ENCODE measurements at regions not wholly inside any gene's neighbourhood (a gene's known extent, or its start where the extent isn't known, plus 50 kb on each side); places are given as distances from the start of the nearest gene placed in this dataset.

DNA sequence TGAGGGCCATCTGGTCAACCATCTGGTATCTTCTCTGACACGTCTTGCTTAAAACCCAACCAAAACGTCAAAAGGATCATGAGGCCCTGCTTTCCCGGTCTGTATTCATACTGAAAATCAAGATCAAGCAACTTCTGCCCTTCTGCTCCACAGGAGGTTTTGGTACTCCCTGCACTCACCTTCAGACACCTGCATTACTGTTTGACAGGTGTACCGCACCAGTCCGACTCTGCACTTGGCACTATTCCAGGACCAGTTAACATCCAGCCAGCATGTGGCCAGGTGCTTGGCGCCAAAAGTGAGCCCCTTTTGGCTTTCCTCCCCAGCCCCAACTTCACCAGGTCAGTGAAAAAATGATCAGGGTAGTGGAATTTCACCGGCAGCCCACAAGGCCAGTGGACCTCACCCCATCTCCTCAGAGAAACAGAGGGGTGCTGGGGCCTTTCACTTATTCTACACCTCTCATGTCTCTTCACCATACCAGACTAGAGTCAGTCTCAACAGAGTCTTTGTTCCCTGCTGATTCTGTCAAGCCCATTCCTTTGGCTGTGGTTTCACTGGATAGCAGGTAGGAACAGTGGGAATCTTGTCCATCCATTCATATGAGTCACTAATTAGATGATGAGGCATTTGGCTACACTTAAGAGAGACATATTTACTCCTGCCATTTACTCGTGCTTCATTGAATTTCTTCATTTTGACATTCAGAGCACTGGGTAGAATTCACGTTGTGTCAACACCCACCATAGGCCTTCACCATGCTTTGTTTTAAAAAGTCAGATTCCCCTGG, 85.3 kb downstream of the ZNF726 start:
- no peak for ATAC-seq
- H3K4me3 Mint-ChIP-seq: no peak overlapping the region

GRCh38 chr19:24000656-24001055, 86.0 kb downstream of the ZNF726 start:
- Histone ChIP-seq H3K9me3 (ENCODE audit: control insufficient read depth in 2 of 3, low read length in 3 of 3) (peaks cover 0 to 13% (median 0%) of the 10 kb centered on the region in 3 experiments), H3K27me3 (ENCODE audit: control insufficient read depth in 2 of 2, insufficient read depth in 2 of 2, low read length in 2 of 2) (no peaks in the 10 kb centered on the region), H3K4me3 (ENCODE audit: low read length) (no peak overlapping the region), H3K27ac (ENCODE audit: low read depth, low read length) (no peak overlapping the region), H3K4me1 (ENCODE audit: control insufficient read depth in 2 of 2, insufficient read depth in 2 of 2, low read length in 2 of 2) (no peaks in the 10 kb centered on the region), H3K36me3 (ENCODE audit: control insufficient read depth in 2 of 3, insufficient read depth in 3 of 3, low read length in 3 of 3) (no peaks in the 10 kb centered on the region)
- ChIA-PET CTCF (no interaction called here), POLR2A (no interaction called here)
- Mint-ChIP-seq H3K4me3 (no peak overlapping the region), H3K9me3 (peaks cover 5 to 63% (median 32%) of the 10 kb centered on the region in 11 donors), H3K27me3 (no peaks in the 10 kb centered on the region), H3K27ac (no peak overlapping the region), H3K36me3 (peaks cover 0 to 18% (median 8%) of the 10 kb centered on the region in 5 donors), H3K4me1 (peaks cover 0 to 3% (median 0%) of the 10 kb centered on the region in 7 donors)
- DNase-seq: no peak
- intact Hi-C loops (cut with micrococcal nuclease): no loop called here
- ATAC-seq: no peak

More for the DNA sequence above, 85.3 kb downstream of the ZNF726 start:
- H3K27ac ChIP-seq (ENCODE audit: low read depth, low read length): no peak overlapping the region
- H3K9me3 ChIP-seq (ENCODE audit: control insufficient read depth in 2 of 3, low read length in 3 of 3): peaks cover 0 to 13% (median 0%) of the 10 kb centered on the region in 3 experiments
- Mint-ChIP-seq H3K9me3 (peaks cover 10 to 70% (median 32%) of the 10 kb centered on the region in 11 donors), H3K27ac (no peak overlapping the region), H3K4me1 (peaks cover 0 to 3% (median 0%) of the 10 kb centered on the region in 7 donors), H3K36me3 (peaks cover 0 to 22% (median 8%) of the 10 kb centered on the region in 5 donors), H3K27me3 (no peaks in the 10 kb centered on the region)
- H3K36me3 ChIP-seq (ENCODE audit: control insufficient read depth in 2 of 3, insufficient read depth in 3 of 3, low read length in 3 of 3): no peaks in the 10 kb centered on the region
- ChIA-PET POLR2A (no interaction called here), CTCF (no interaction called here)
- DNase-seq: no peak
- intact Hi-C loops (cut with micrococcal nuclease): no loop called here
- no peaks in the 10 kb centered on the region for H3K27me3 ChIP-seq (ENCODE audit: control insufficient read depth in 2 of 2, insufficient read depth in 2 of 2, low read length in 2 of 2)
- no peaks in the 10 kb centered on the region for H3K4me1 ChIP-seq (ENCODE audit: control insufficient read depth in 2 of 2, insufficient read depth in 2 of 2, low read length in 2 of 2)
- H3K4me3 ChIP-seq (ENCODE audit: low read length): no peak overlapping the region

- Histone ChIP-seq H3K27me3 (ENCODE audit: control insufficient read depth in 2 of 2, insufficient read depth in 2 of 2, low read length in 2 of 2) (no peaks in the 10 kb centered on the region), H3K4me1 (ENCODE audit: control insufficient read depth in 2 of 2, insufficient read depth in 2 of 2, low read length in 2 of 2) (no peaks in the 10 kb centered on the region), H3K9me3 (ENCODE audit: control insufficient read depth in 2 of 3, low read length in 3 of 3) (peaks cover 0 to 9% (median 0%) of the 10 kb centered on the region in 3 experiments), H3K27ac (ENCODE audit: low read depth, low read length) (no peak overlapping the region), H3K36me3 (ENCODE audit: control insufficient read depth in 2 of 3, insufficient read depth in 3 of 3, low read length in 3 of 3) (no peaks in the 10 kb centered on the region), H3K4me3 (ENCODE audit: low read length) (no peak overlapping the region)
- no peaks in the 10 kb centered on the region for H3K4me1 Mint-ChIP-seq
- intact Hi-C loops (cut with micrococcal nuclease): no loop called here
- peaks cover 0 to 7% (median under 1%) of the 10 kb centered on the region in 5 donors for H3K36me3 Mint-ChIP-seq
- H3K4me3 Mint-ChIP-seq: no peak overlapping the region
- ChIA-PET POLR2A (no interaction called here), CTCF (no interaction called here)
- H3K9me3 Mint-ChIP-seq: peaks cover 3 to 48% (median 16%) of the 10 kb centered on the region in 11 donors
- no peak overlapping the region for H3K27ac Mint-ChIP-seq
- DNase-seq: no peak
- H3K27me3 Mint-ChIP-seq: no peaks in the 10 kb centered on the region
- no peak for ATAC-seq
Measured at GRCh38 chr19:24002256-24002945, 84.6 kb upstream of the ZNF254 start.

GRCh38 chr19:24003537-24003936, 83.5 kb upstream of the ZNF254 start:
- POLR2A ChIA-PET: no interaction called here
- no peaks in the 10 kb centered on the region for H3K27me3 Mint-ChIP-seq
- no peaks in the 10 kb centered on the region for H3K36me3 ChIP-seq (ENCODE audit: control insufficient read depth in 2 of 3, insufficient read depth in 3 of 3, low read length in 3 of 3)

DNA sequence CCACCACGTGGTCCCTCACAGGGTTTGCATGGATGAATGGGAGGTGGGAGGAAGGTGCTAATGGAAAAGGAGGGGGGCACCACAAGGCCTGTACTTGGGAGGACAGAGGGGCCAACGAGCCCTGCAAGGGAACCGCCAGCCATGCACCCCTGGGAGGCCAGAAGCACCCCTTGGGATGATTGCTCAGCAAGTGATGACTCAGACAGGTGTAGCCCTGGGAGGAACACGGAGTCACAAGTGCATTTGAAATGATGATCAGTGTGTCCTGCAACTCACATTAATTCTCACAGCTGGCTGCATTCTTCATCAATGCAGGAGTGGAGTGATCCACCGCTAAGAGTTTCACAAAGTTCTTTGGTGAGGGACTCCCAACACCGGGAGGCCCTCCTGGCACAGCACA, 82.8 kb upstream of the ZNF254 start:
- H3K9me3 Mint-ChIP-seq: peaks cover 0 to 38% (median 6%) of the 10 kb centered on the region in 11 donors
- H3K27ac Mint-ChIP-seq: no peak overlapping the region
- Histone ChIP-seq H3K4me1 (ENCODE audit: control insufficient read depth in 2 of 2, insufficient read depth in 2 of 2, low read length in 2 of 2) (no peaks in the 10 kb centered on the region), H3K27ac (ENCODE audit: low read depth, low read length) (no peak overlapping the region), H3K9me3 (ENCODE audit: control insufficient read depth in 2 of 3, low read length in 3 of 3) (peaks cover 0 to 3% (median 0%) of the 10 kb centered on the region in 3 experiments), H3K4me3 (ENCODE audit: low read length) (no peak overlapping the region), H3K27me3 (ENCODE audit: control insufficient read depth in 2 of 2, insufficient read depth in 2 of 2, low read length in 2 of 2) (no peaks in the 10 kb centered on the region), H3K36me3 (ENCODE audit: control insufficient read depth in 2 of 3, insufficient read depth in 3 of 3, low read length in 3 of 3) (no peaks in the 10 kb centered on the region)
- ATAC-seq (no peak), DNase-seq (no peak)
- POLR2A ChIA-PET: no interaction called here
- CTCF ChIA-PET: no interaction called here
- H3K36me3 Mint-ChIP-seq: peaks cover 0 to 1% (median 0%) of the 10 kb centered on the region in 5 donors
- no peak overlapping the region for H3K4me3 Mint-ChIP-seq
- intact Hi-C loops (cut with micrococcal nuclease): no loop called here
- H3K4me1 Mint-ChIP-seq: no peaks in the 10 kb centered on the region
- no peaks in the 10 kb centered on the region for H3K27me3 Mint-ChIP-seq

More at GRCh38 chr19:24003537-24003936, 83.5 kb upstream of the ZNF254 start:
- no peaks in the 10 kb centered on the region for H3K27me3 ChIP-seq (ENCODE audit: control insufficient read depth in 2 of 2, insufficient read depth in 2 of 2, low read length in 2 of 2)
- peaks cover 0 to 3% (median 0%) of the 10 kb centered on the region in 3 experiments for H3K9me3 ChIP-seq (ENCODE audit: control insufficient read depth in 2 of 3, low read length in 3 of 3)
- H3K4me1 ChIP-seq (ENCODE audit: control insufficient read depth in 2 of 2, insufficient read depth in 2 of 2, low read length in 2 of 2): no peaks in the 10 kb centered on the region
- CTCF ChIA-PET: no interaction called here
- H3K27ac Mint-ChIP-seq: no peak overlapping the region
- ATAC-seq (no peak), DNase-seq (no peak)
- no peak overlapping the region for H3K27ac ChIP-seq (ENCODE audit: low read depth, low read length)
- no peaks in the 10 kb centered on the region for H3K4me1 Mint-ChIP-seq
- H3K4me3 ChIP-seq (ENCODE audit: low read length): no peak overlapping the region
- peaks cover 0 to 7% (median 0%) of the 10 kb centered on the region in 5 donors for H3K36me3 Mint-ChIP-seq
- H3K4me3 Mint-ChIP-seq: no peak overlapping the region
- intact Hi-C loops (cut with micrococcal nuclease): no loop called here
- peaks cover 3 to 41% (median 8%) of the 10 kb centered on the region in 11 donors for H3K9me3 Mint-ChIP-seq

DNA sequence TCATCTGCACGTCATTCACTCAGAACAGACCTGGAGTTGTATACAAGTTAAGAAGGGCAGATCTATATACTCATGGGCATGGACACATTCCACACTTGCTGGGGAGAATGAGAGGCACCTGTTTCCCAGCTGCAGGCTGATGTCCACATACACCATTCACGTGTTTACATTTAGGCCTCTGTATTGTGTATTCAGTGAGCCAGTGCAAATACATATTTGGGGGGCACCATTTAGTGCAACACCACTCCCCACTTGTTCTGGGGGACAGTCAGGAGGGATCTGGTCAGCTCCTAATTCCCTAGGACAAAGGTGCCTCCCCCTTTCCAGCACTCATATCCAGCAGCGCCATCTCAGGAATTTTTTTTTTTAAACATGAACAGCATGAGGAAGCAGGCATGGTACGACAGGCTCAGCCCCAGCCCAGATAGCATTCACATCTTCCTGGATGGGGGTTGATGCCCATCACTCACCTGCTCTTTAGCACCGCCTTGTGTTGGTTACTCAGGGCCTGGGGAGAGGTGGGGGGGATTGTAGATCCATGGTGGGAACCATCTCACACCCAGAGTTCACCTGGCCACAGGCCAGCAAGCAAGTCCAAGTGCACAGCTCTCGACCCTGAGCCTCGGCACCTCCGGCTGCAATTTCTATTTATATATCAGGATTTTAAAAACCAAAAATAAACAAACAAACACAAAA, 56.9 kb upstream of the ZNF254 start:
- intact Hi-C loops (cut with micrococcal nuclease): loop anchor here (5.0 to 10.0 kb wide), 3 partner anchors 345 to 1398 kb away; partner anchors contain the start of genes ZNF492 (in 1 of the 2) and ZNF675 (in 1 of the 2)
- no peaks in the 10 kb centered on the region for H3K9me3 ChIP-seq (ENCODE audit: control insufficient read depth in 2 of 3, low read length in 3 of 3)
- Mint-ChIP-seq H3K4me1 (peaks cover 9 to 40% (median 35%) of the 10 kb centered on the region in 7 donors), H3K27me3 (no peaks in the 10 kb centered on the region), H3K27ac (peak overlapping the region in 3 of 9 donors; percentile 36 to 76 (median 62)), H3K9me3 (peaks cover 0 to 6% (median 0%) of the 10 kb centered on the region in 11 donors), H3K4me3 (no peak overlapping the region), H3K36me3 (peaks cover 0 to 3% (median 0%) of the 10 kb centered on the region in 5 donors)
- H3K27me3 ChIP-seq (ENCODE audit: control insufficient read depth in 2 of 2, insufficient read depth in 2 of 2, low read length in 2 of 2): no peaks in the 10 kb centered on the region
- H3K36me3 ChIP-seq (ENCODE audit: control insufficient read depth in 2 of 3, insufficient read depth in 3 of 3, low read length in 3 of 3): peaks cover 0 to 7% (median 0%) of the 10 kb centered on the region in 3 experiments
- H3K4me1 ChIP-seq (ENCODE audit: control insufficient read depth in 2 of 2, insufficient read depth in 2 of 2, low read length in 2 of 2): peaks cover 11 to 13% of the 10 kb centered on the region in 2 donors
- ChIA-PET CTCF (interaction anchor here (0.5 kb wide), 1 partner anchor 1041 kb away, joined by 4 read pairs; no protein-coding TSS in a partner anchor), POLR2A (interaction anchor here (0.7 kb wide), 1 partner anchor 729 kb away, joined by 3 read pairs; no protein-coding TSS in a partner anchor)
- H3K4me3 ChIP-seq (ENCODE audit: low read length): no peak overlapping the region
- ATAC-seq (no peak), DNase-seq (no peak)
- no peak overlapping the region for H3K27ac ChIP-seq (ENCODE audit: low read depth, low read length)

Data from naive thymus-derived CD4-positive, alpha-beta T cell (primary cell).